ENCODE measurements at regions not wholly inside any gene's neighbourhood (a gene's known extent, or its start where the extent isn't known, plus 50 kb on each side); places are given as distances from the start of the nearest gene placed in this dataset.
"Not testable (repeated sequence)": the region's sequence is repeated elsewhere in the genome, so short reads cannot be mapped to it uniquely, and the experiment has no call there.

GRCh38 chrX:69062493-69062892, 102.8 kb downstream of the PJA1 start:
- no peak for DNase-seq (ENCODE audit: low read depth in 2 of 2)

GRCh38 chrX:69060631-69061408, 104.4 kb downstream of the PJA1 start:
- no peak for DNase-seq (ENCODE audit: low read depth in 2 of 2)

- no peak for DNase-seq (ENCODE audit: low read depth in 2 of 2)
Observed at GRCh38 chrX:69055193-69055592, 110.1 kb downstream of the PJA1 start.

- DNase-seq (ENCODE audit: low read depth in 2 of 2) = not testable (repeated sequence)
Observed at GRCh38 chrX:69054497-69054896, 110.8 kb downstream of the PJA1 start.

GRCh38 chrX:69051901-69052300, 113.4 kb downstream of the PJA1 start:
- no peak for DNase-seq (ENCODE audit: low read depth in 2 of 2)

GRCh38 chrX:69050051-69050765, 115.0 kb downstream of the PJA1 start:
- no peak for DNase-seq (ENCODE audit: low read depth in 2 of 2)

- no peak for DNase-seq (ENCODE audit: low read depth in 2 of 2)
Observed at GRCh38 chrX:69046996-69047490, 118.2 kb downstream of the PJA1 start.

- no peak for DNase-seq (ENCODE audit: low read depth in 2 of 2)
Observed at GRCh38 chrX:69045616-69046345, 119.5 kb downstream of the PJA1 start.

GRCh38 chrX:69038816-69039215, 126.4 kb downstream of the PJA1 start:
- no peak for DNase-seq (ENCODE audit: low read depth in 2 of 2)

- no peak for DNase-seq (ENCODE audit: low read depth in 2 of 2)
Observed at GRCh38 chrX:69038188-69038587, 127.1 kb downstream of the PJA1 start.

- DNase-seq (ENCODE audit: low read depth in 2 of 2) = no peak
Observed at GRCh38 chrX:69037786-69038185, 127.5 kb downstream of the PJA1 start.

- no peak for DNase-seq (ENCODE audit: low read depth in 2 of 2)
Observed at GRCh38 chrX:69036674-69037573, 128.3 kb downstream of the PJA1 start.

GRCh38 chrX:69034451-69034850, 130.8 kb downstream of the PJA1 start:
- DNase-seq (ENCODE audit: low read depth in 2 of 2) = no peak

GRCh38 chrX:69033936-69034335, 131.3 kb downstream of the PJA1 start:
- no peak for DNase-seq (ENCODE audit: low read depth in 2 of 2)

- DNase-seq (ENCODE audit: low read depth in 2 of 2) = no peak
Observed at GRCh38 chrX:69032601-69033000, 132.7 kb downstream of the PJA1 start.

- DNase-seq (ENCODE audit: low read depth in 2 of 2) = no peak
Observed at GRCh38 chrX:69031971-69032391, 133.3 kb downstream of the PJA1 start.

- no peak for DNase-seq (ENCODE audit: low read depth in 2 of 2)
Observed at GRCh38 chrX:69031181-69031580, 134.1 kb downstream of the PJA1 start.

- DNase-seq (ENCODE audit: low read depth in 2 of 2) = no peak
Observed at GRCh38 chrX:69029771-69030170, 135.5 kb downstream of the PJA1 start.

- no peak for DNase-seq (ENCODE audit: low read depth in 2 of 2)
Observed at GRCh38 chrX:69028761-69029120, 136.5 kb downstream of the PJA1 start.

- DNase-seq (ENCODE audit: low read depth in 2 of 2) = no peak
Observed at GRCh38 chrX:69028006-69028760, 137.1 kb downstream of the PJA1 start.

Data from stimulated activated CD8-positive, alpha-beta memory T cell treated with anti-CD3 and anti-CD28 coated beads, Interleukin-2, amount 100 ng/mL, for 48 hours (primary cell).